ENCODE measurements at regions not wholly inside any gene's neighbourhood (a gene's known extent, or its start where the extent isn't known, plus 50 kb on each side); places are given as distances from the start of the nearest gene placed in this dataset.
"Not testable (repeated sequence)": the region's sequence is repeated elsewhere in the genome, so short reads cannot be mapped to it uniquely, and the experiment has no call there.

- DNase-seq (no peak), ATAC-seq (no peak)
- H3K27ac ChIP-seq, result no peak overlapping the region
- no peaks in the 10 kb centered on the region for H3K36me3 ChIP-seq (replicated peaks in 1 of 2; ENCODE audit: insufficient read depth in 1 of 2, low read depth in 2 of 2)
- peaks cover 0 to 14% (median 0%) of the 10 kb centered on the region in 3 donors for H3K9me3 ChIP-seq
- intact Hi-C loops (cut with DNase I), result no loop called here
- H3K27me3 ChIP-seq, result no peaks in the 10 kb centered on the region
- TF ChIP-seq CTCF (IDR thresholded peaks at IDR 0.05) (no peak), POLR2A (IDR thresholded peaks at IDR 0.05) (no peak)
- H3K4me1 ChIP-seq, result no peaks in the 10 kb centered on the region
- no peak overlapping the region for H3K4me3 ChIP-seq
- WGBS, 2 donors, result 60 to 77% methylated on average over 2 of the region's 2 CpGs
These were observed 642.1 kb downstream of the EPM2A start for GRCh38 chr6:145093226-145093625.

- ATAC-seq, result no peak
- WGBS, 2 donors, result 63 to 67% methylated on average over 1 of the region's 1 CpG
These were observed 638.5 kb downstream of the EPM2A start for GRCh38 chr6:145096846-145097245.

GRCh38 chr6:145098127-145098526, 637.2 kb downstream of the EPM2A start:
- ATAC-seq; H3K27ac ChIP-seq; H3K27me3 ChIP-seq; DNase-seq; H3K36me3 ChIP-seq (replicated peaks in 1 of 2; ENCODE audit: insufficient read depth in 1 of 2, low read depth in 2 of 2); intact Hi-C loops (cut with DNase I); H3K4me3 ChIP-seq; H3K4me1 ChIP-seq: not testable (repeated sequence)
- H3K9me3 ChIP-seq, result peaks cover 0 to 16% (median 0%) of the 10 kb centered on the region in 3 donors
- WGBS, 2 donors, result 74 to 75% methylated on average over 6 of the region's 6 CpGs

More at GRCh38 chr6:145096846-145097245, 638.5 kb downstream of the EPM2A start:
- no peak for DNase-seq
- no peak overlapping the region for H3K4me3 ChIP-seq
- H3K4me1 ChIP-seq, result no peaks in the 10 kb centered on the region
- H3K27ac ChIP-seq, result no peak overlapping the region
- peaks cover 0 to 16% (median 0%) of the 10 kb centered on the region in 3 donors for H3K9me3 ChIP-seq
- intact Hi-C loops (cut with DNase I), result no loop called here
- no peaks in the 10 kb centered on the region for H3K36me3 ChIP-seq (replicated peaks in 1 of 2; ENCODE audit: insufficient read depth in 1 of 2, low read depth in 2 of 2)
- TF ChIP-seq POLR2A (IDR thresholded peaks at IDR 0.05), result no peak
- no peaks in the 10 kb centered on the region for H3K27me3 ChIP-seq

- Histone ChIP-seq H3K36me3 (replicated peaks in 1 of 2; ENCODE audit: insufficient read depth in 1 of 2, low read depth in 2 of 2) (no peaks in the 10 kb centered on the region), H3K4me3 (no peak overlapping the region), H3K4me1 (no peaks in the 10 kb centered on the region), H3K9me3 (peaks cover 0 to 16% (median 0%) of the 10 kb centered on the region in 3 donors), H3K27ac (no peak overlapping the region), H3K27me3 (no peaks in the 10 kb centered on the region)
- no peak for DNase-seq
- intact Hi-C loops (cut with DNase I), result no loop called here
- no peak for ATAC-seq
- WGBS, 2 donors, result 88 to 100% methylated on average over 1 of the region's 1 CpG
- TF ChIP-seq CTCF (IDR thresholded peaks at IDR 0.05) (no peak), POLR2A (IDR thresholded peaks at IDR 0.05) (no peak)
These were observed 635.6 kb downstream of the EPM2A start for GRCh38 chr6:145099713-145100112.

- 79 to 83% methylated on average over 1 of the region's 1 CpG for WGBS, 2 donors
- Histone ChIP-seq H3K4me3 (no peak overlapping the region), H3K27me3 (no peaks in the 10 kb centered on the region), H3K9me3 (no peaks in the 10 kb centered on the region), H3K27ac (no peak overlapping the region), H3K4me1 (no peaks in the 10 kb centered on the region), H3K36me3 (replicated peaks in 1 of 2; ENCODE audit: insufficient read depth in 1 of 2, low read depth in 2 of 2) (no peaks in the 10 kb centered on the region)
- no peak for ATAC-seq
- no peak for TF ChIP-seq POLR2A (IDR thresholded peaks at IDR 0.05)
- TF ChIP-seq CTCF (IDR thresholded peaks at IDR 0.05), result no peak
- DNase-seq, result no peak
- intact Hi-C loops (cut with DNase I), result no loop called here
These were observed 625.2 kb downstream of the EPM2A start for GRCh38 chr6:145110109-145110508.

GRCh38 chr6:145111407-145111806, 623.9 kb downstream of the EPM2A start:
- not testable (repeated sequence) for H3K27ac ChIP-seq
- WGBS, 2 donors, result 88 to 97% methylated on average over 2 of the region's 2 CpGs

More at GRCh38 chr6:145111407-145111806, 623.9 kb downstream of the EPM2A start:
- ATAC-seq; DNase-seq; intact Hi-C loops (cut with DNase I); H3K27me3 ChIP-seq; H3K9me3 ChIP-seq; H3K36me3 ChIP-seq (replicated peaks in 1 of 2; ENCODE audit: insufficient read depth in 1 of 2, low read depth in 2 of 2); H3K4me3 ChIP-seq; H3K4me1 ChIP-seq: not testable (repeated sequence)
